HCT116 (cell line): ENCODE measurements at regions not wholly inside any gene's neighbourhood (a gene's known extent, or its start where the extent isn't known, plus 50 kb on each side); places are given as distances from the start of the nearest gene placed in this dataset.

ENCODE experiments used
- ATAC-seq: fragments of 200-7000 bp; cut with Tn5 transposase; 2 replicates; pipeline ENCODE4 v1.9.1; 2020; ENCODE audit warnings: mild to moderate bottlenecking, moderate library complexity
- BruUV-seq: library from RNA; stranded (reverse); fragments of 400-500 nt; replicated peaks from 2 replicates; lab custom pipeline; 2021; lab: Mats Ljungman, UMichigan
- CTCF ChIA-PET: fragments of 300-600 bp; sonication (Branson Sonifier 250); formaldehyde crosslinking; loops from one replicate; lab custom pipeline; 2021; ENCODE audit warnings: antibody characterized with exemption; lab: Charles Lee
- POLR2A ChIA-PET: fragments of 300-600, 350-600 bp; sonication (Branson Sonifier 250); formaldehyde crosslinking; loops from one replicate; lab custom pipeline; 2021; ENCODE audit warnings: antibody characterized with exemption; lab: Charles Lee
- RAD21 ChIA-PET, 2 experiments: fragments of 300-600 bp; sonication (Branson Sonifier 250); formaldehyde crosslinking; loops; one replicate each; lab custom pipeline; 2023; ENCODE audit warnings: low total read pairs in 2 of 2; ENCODE audit not compliant: uncharacterized antibody in 2 of 2, unreplicated experiment in 2 of 2, low non-redundant PET in 1 of 2; lab: Charles Lee
- DNase-seq: peaks from one replicate; pipeline ENCODE4 v3.0.0-alpha.2; 2010; ENCODE audit warnings: low read depth, low spot score
- H2AFZ ChIP-seq: fragments of 200-600 bp; shearing (Covaris generic), sonication (generic); 2 replicates; pipeline ENCODE4 v1.6.1; 2017; ENCODE audit warnings: low read depth, mixed run types, mixed read lengths, antibody characterized with exemption, low read length; ENCODE audit not compliant: poor library complexity, severe bottlenecking
- H3K27ac ChIP-seq: 2 replicates; pipeline ENCODE4 v1.5.1; 2012; ENCODE audit warnings: low read depth, low read length
- H3K27me3 ChIP-seq: fragments of 200-600 bp; sonication (generic); 2 replicates; pipeline ENCODE4 v1.6.1; 2016; ENCODE audit warnings: mixed run types, low read length, mixed read lengths; ENCODE audit not compliant: insufficient read depth
- H3K36me3 ChIP-seq, 2 experiments: fragments of 200-500 bp in 1 of 2; fragments of 200-600 bp in 1 of 2; sonication (Bioruptor generic) in 1 of 2; sonication (generic) in 1 of 2; 2 replicates each; pipeline versions ENCODE4 v1.5.1 to v1.6.1; 2014 to 2016; ENCODE audit warnings: low read length in 2 of 2, inconsistent platforms in 1 of 2, mixed read lengths in 1 of 2, mixed run types in 1 of 2; ENCODE audit not compliant: insufficient read depth in 2 of 2, control insufficient read depth in 1 of 2
- H3K4me1 ChIP-seq, 2 experiments: fragments of 200-600 bp in 1 of 2; sonication (generic) in 1 of 2; 2 replicates each; pipeline versions ENCODE4 v1.5.1 to v1.6.1; 2012 to 2017; ENCODE audit warnings: low read length in 2 of 2, inconsistent platforms in 1 of 2, mild to moderate bottlenecking in 1 of 2, mixed read lengths in 1 of 2, mixed run types in 1 of 2, moderate library complexity in 1 of 2; ENCODE audit not compliant: insufficient read depth in 2 of 2, control insufficient read depth in 1 of 2
- H3K4me2 ChIP-seq: fragments of 200-600 bp; sonication (generic); 2 replicates; pipeline ENCODE4 v1.6.1; 2017; ENCODE audit warnings: mixed run types, low read length, mixed read lengths
- H3K4me3 ChIP-seq, 2 experiments: fragments of 200-600 bp in 1 of 2; sonication (generic) in 1 of 2; replicated peaks in 1 of 2; 2 replicates each; pipeline ENCODE4 v1.5.1; 2011 to 2016; ENCODE audit warnings: low read length in 2 of 2, control low read depth in 1 of 2, low read depth in 1 of 2, mild to moderate bottlenecking in 1 of 2, mixed read lengths in 1 of 2, mixed run types in 1 of 2
- H3K79me2 ChIP-seq: fragments of 200-600 bp; sonication (generic); 2 replicates; pipeline ENCODE4 v1.6.1; 2017; ENCODE audit warnings: mild to moderate bottlenecking, mixed run types, low read length, moderate library complexity, mixed read lengths; ENCODE audit not compliant: insufficient read depth
- H3K9ac ChIP-seq: fragments of 200-600 bp; sonication (generic); 2 replicates; pipeline ENCODE4 v1.6.1; 2016; ENCODE audit warnings: low read length, mixed read lengths
- H3K9me2 ChIP-seq: fragments of 200-600 bp; sonication (generic), shearing (Covaris generic); 2 replicates; pipeline ENCODE4 v1.6.1; 2017; ENCODE audit warnings: mixed run types, mild to moderate bottlenecking, moderate library complexity; ENCODE audit not compliant: insufficient read depth
- H3K9me3 ChIP-seq, 2 experiments: fragments of 200-500 bp in 1 of 2; fragments of 200-600 bp in 1 of 2; sonication (Bioruptor generic) in 1 of 2; sonication (generic) in 1 of 2; 2 replicates each; pipeline ENCODE4 v1.6.1; 2014 to 2017; ENCODE audit warnings: low read length in 2 of 2, mixed read lengths in 2 of 2, inconsistent platforms in 1 of 2, low read depth in 1 of 2, mild to moderate bottlenecking in 1 of 2, mixed run types in 1 of 2, moderate library complexity in 1 of 2; ENCODE audit not compliant: control insufficient read depth in 1 of 2, insufficient read depth in 1 of 2
- H4K20me1 ChIP-seq: fragments of 200-600 bp; sonication (generic), shearing (Covaris generic); 2 replicates; pipeline ENCODE4 v1.6.1; 2017; ENCODE audit warnings: mixed run types, mild to moderate bottlenecking, moderate library complexity; ENCODE audit not compliant: insufficient read depth
- CBX3 ChIP-seq: IDR thresholded peaks from 2 replicates; pipeline ENCODE4 v1.6.1; 2012; ENCODE audit warnings: low read depth
- CEBPB ChIP-seq: IDR thresholded peaks from 2 replicates; pipeline ENCODE4 v1.6.1; 2012; ENCODE audit warnings: low read depth
- EGR1 ChIP-seq: IDR thresholded peaks from 2 replicates; pipeline ENCODE4 v1.6.1; 2012; ENCODE audit warnings: low read depth
- EZH2phosphoT487 ChIP-seq: fragments of 200-600 bp; IDR thresholded peaks from 2 replicates; pipeline ENCODE4 v1.6.1; 2018; ENCODE audit warnings: antibody characterized with exemption, borderline replicate concordance
- FOSL1 ChIP-seq: IDR thresholded peaks from 2 replicates; pipeline ENCODE4 v1.6.1; 2012; ENCODE audit warnings: low read depth
- JUND ChIP-seq: IDR thresholded peaks from 2 replicates; pipeline ENCODE4 v1.6.1; 2012
- MAX ChIP-seq: IDR thresholded peaks from 2 replicates; pipeline ENCODE4 v1.6.1; 2012
- POLR2AphosphoS5 ChIP-seq: IDR thresholded peaks from 2 replicates; pipeline ENCODE4 v1.6.1; 2011; ENCODE audit warnings: mild to moderate bottlenecking, low read depth, low read length, moderate library complexity
- RAD21 ChIP-seq: IDR thresholded peaks from 2 replicates; pipeline ENCODE4 v1.6.1; 2012; ENCODE audit warnings: low read depth, mild to moderate bottlenecking
- SP1 ChIP-seq: IDR thresholded peaks from 2 replicates; pipeline ENCODE4 v1.6.1; 2012; ENCODE audit warnings: low read depth
- SRF ChIP-seq: IDR thresholded peaks from 2 replicates; pipeline ENCODE4 v1.6.1; 2012; ENCODE audit warnings: low read depth
- TCF7L2 ChIP-seq: IDR thresholded peaks from 2 replicates; pipeline ENCODE4 v1.7.0; 2011; ENCODE audit warnings: borderline replicate concordance, inconsistent platforms; ENCODE audit not compliant: insufficient read depth, insufficient read length; ENCODE audit errors: extremely low read depth
- YY1 ChIP-seq: IDR thresholded peaks from 2 replicates; pipeline ENCODE4 v1.6.1; 2011; ENCODE audit warnings: low read length, low read depth, moderate library complexity, mild to moderate bottlenecking; ENCODE audit not compliant: insufficient replicate concordance; ENCODE audit errors: extremely low read depth
- ZFX ChIP-seq: fragments of 450-650 bp; IDR thresholded peaks from 2 replicates; pipeline ENCODE4 v1.6.1; 2017
- ZNF274 ChIP-seq: fragments of 200-500 bp; sonication (Bioruptor generic); IDR thresholded peaks from 2 replicates; pipeline ENCODE4 v1.6.1; 2014; ENCODE audit warnings: mild to moderate bottlenecking, low read depth, low read length, inconsistent platforms
- intact Hi-C: fragments of 100-400 bp; cut with micrococcal nuclease; formaldehyde crosslinking; loops from 2 replicates; pipeline ENCODE4 v1.10.0; 2022
- TF ChIP-seq, protein P1 (sequence below): IDR thresholded peaks from 2 replicates; pipeline ENCODE4 v1.6.1; 2011; ENCODE audit warnings: mild to moderate bottlenecking, low read length, moderate library complexity; ENCODE audit not compliant: insufficient replicate concordance; ENCODE audit errors: extremely low read depth
- TF ChIP-seq, protein P2 (sequence below): IDR thresholded peaks from 2 replicates; pipeline ENCODE4 v1.6.1; 2012

DNA sequence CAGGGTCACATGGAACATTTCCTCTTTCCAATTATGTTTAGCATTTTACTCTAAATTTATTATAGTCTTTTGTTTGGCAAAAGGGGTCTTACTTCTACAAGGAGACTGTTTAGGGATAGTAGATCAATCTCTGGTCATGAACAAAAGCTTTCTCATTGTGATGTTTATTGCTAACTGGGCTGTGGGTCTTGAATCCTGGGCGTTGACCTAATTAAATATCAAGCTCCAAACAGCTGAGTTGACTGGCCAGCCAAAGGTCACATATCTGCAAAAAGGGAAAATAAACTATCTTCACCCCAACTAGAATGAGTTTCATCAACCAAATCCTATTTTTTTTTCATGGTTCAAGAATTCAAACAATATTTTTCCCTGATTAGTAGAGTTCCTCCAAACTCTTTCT, 245.4 kb upstream of the TUT7 start:
- intact Hi-C loops, result no loop called here
- POLR2A ChIA-PET, result no interaction called here
- no peak overlapping the region for H2AFZ ChIP-seq
- no TSS peak for BruUV-seq
- no peak overlapping the region for H3K4me3 ChIP-seq
- H3K4me2 ChIP-seq, result no peak overlapping the region
- no peak overlapping the region for H3K27ac ChIP-seq
- no peak for TF ChIP-seq TCF7L2
- TF ChIP-seq, all 23 proteins: peak for 0
- RAD21 ChIA-PET, result no interaction called here
- no peaks in the 10 kb centered on the region for H3K79me2 ChIP-seq
- no peak for DNase-seq
- H3K4me1 ChIP-seq, result no peaks in the 10 kb centered on the region
- no peak for ATAC-seq
- H3K27me3 ChIP-seq, result peaks cover 73% of the 10 kb centered on the region
- no peaks in the 10 kb centered on the region for H3K9me2 ChIP-seq
- H3K36me3 ChIP-seq, result no peaks in the 10 kb centered on the region
- CTCF ChIA-PET, result no interaction called here
- H3K9ac ChIP-seq, result no peak overlapping the region
- no peaks in the 10 kb centered on the region for H3K9me3 ChIP-seq
- no peaks in the 10 kb centered on the region for H4K20me1 ChIP-seq

DNA sequence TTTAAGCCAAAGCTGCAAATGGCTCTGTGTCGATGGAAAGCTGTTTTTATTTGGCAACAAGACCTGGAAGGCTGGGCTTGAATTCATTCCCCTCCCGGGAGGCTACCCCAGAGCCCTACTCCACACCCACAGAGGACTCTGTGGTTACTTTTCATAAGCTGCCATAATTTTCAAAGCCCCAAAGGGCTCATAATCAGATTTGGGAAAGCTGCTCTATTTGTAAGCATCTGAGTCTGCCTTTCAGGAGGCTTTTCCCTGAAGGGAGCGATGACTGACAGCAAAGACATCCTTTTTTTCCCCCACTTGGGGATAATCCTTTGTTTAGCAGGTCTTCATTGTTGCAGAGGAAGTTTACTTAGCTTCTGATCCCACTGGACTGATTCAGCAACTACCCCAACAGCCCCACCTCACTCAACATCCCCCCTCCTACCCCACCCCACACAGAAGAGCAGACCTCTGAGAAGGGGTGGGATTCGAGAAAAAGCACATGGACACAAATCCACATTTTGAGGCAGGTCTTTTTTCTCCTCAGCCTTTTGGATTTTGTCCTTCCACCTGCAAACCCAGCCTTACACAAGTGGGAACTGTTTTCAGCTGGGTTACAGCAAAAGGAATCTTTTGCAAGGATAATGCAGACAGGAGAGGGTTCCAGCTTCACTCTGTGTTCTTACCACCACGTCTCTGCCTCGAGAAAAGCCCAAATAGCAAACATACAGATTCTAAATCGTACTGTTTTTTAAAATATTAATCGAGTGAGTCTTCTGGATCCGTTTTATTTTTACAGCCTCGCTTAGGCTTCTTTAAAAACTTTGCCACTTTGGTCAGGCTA, 244.4 kb upstream of the TUT7 start:
- no TSS peak for BruUV-seq

More for the DNA sequence above, 244.4 kb upstream of the TUT7 start:
- intact Hi-C loops, result no loop called here
- Histone ChIP-seq H3K9ac (no peak overlapping the region), H3K27ac (no peak overlapping the region), H2AFZ (no peak overlapping the region), H3K4me3 (no peak overlapping the region), H3K27me3 (peaks cover 68% of the 10 kb centered on the region), H3K79me2 (no peaks in the 10 kb centered on the region), H4K20me1 (no peaks in the 10 kb centered on the region), H3K4me1 (no peaks in the 10 kb centered on the region), H3K36me3 (no peaks in the 10 kb centered on the region), H3K9me3 (no peaks in the 10 kb centered on the region), H3K9me2 (no peaks in the 10 kb centered on the region), H3K4me2 (no peak overlapping the region)
- ATAC-seq, result no peak
- ChIA-PET POLR2A (no interaction called here), CTCF (no interaction called here), RAD21 (no interaction called here)
- no peak for DNase-seq
- TF ChIP-seq MAX (no peak), YY1 (no peak), RAD21 (no peak), FOSL1 (no peak), ZFX (no peak), CBX3 (no peak), CEBPB (no peak), SRF (no peak), EZH2phosphoT487 (no peak), ZNF274 (no peak), TCF7L2 (no peak), EGR1 (no peak), JUND (no peak), POLR2AphosphoS5 (no peak), SP1 (no peak)
- TF ChIP-seq, protein P1, sequence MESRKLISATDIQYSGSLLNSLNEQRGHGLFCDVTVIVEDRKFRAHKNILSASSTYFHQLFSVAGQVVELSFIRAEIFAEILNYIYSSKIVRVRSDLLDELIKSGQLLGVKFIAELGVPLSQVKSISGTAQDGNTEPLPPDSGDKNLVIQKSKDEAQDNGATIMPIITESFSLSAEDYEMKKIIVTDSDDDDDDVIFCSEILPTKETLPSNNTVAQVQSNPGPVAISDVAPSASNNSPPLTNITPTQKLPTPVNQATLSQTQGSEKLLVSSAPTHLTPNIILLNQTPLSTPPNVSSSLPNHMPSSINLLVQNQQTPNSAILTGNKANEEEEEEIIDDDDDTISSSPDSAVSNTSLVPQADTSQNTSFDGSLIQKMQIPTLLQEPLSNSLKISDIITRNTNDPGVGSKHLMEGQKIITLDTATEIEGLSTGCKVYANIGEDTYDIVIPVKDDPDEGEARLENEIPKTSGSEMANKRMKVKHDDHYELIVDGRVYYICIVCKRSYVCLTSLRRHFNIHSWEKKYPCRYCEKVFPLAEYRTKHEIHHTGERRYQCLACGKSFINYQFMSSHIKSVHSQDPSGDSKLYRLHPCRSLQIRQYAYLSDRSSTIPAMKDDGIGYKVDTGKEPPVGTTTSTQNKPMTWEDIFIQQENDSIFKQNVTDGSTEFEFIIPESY, result no peak
- TF ChIP-seq, protein P2, sequence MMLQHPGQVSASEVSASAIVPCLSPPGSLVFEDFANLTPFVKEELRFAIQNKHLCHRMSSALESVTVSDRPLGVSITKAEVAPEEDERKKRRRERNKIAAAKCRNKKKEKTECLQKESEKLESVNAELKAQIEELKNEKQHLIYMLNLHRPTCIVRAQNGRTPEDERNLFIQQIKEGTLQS, result no peak
